ENCODE measurements at regions not wholly inside any gene's neighbourhood (a gene's known extent, or its start where the extent isn't known, plus 50 kb on each side); places are given as distances from the start of the nearest gene placed in this dataset.
"Not testable (repeated sequence)": the region's sequence is repeated elsewhere in the genome, so short reads cannot be mapped to it uniquely, and the experiment has no call there.

GRCh38 chr1:112818990-112819689 lies 104.0 kb upstream of the PPM1J start:
- peak; percentile 89 for DNase-seq (ENCODE audit: low read depth)

GRCh38 chr1:112817555-112818373 lies 102.6 kb upstream of the PPM1J start:
- DNase-seq (ENCODE audit: low read depth): no peak

GRCh38 chr1:112815376-112815775 lies 100.2 kb upstream of the PPM1J start:
- no peak for DNase-seq (ENCODE audit: low read depth)

- not testable (repeated sequence) for DNase-seq (ENCODE audit: low read depth)
These were observed 99.5 kb upstream of the PPM1J start for GRCh38 chr1:112814645-112815044.

- DNase-seq (ENCODE audit: low read depth): peak; percentile 84
These were observed 93.9 kb upstream of the PPM1J start for GRCh38 chr1:112808861-112809684.

- no peak for DNase-seq (ENCODE audit: low read depth)
These were observed 92.9 kb upstream of the PPM1J start for GRCh38 chr1:112807999-112808398.

- no peak for DNase-seq (ENCODE audit: low read depth)
These were observed 92.0 kb upstream of the PPM1J start for GRCh38 chr1:112807117-112807516.

GRCh38 chr1:112806090-112806642 lies 91.0 kb upstream of the PPM1J start:
- no peak for DNase-seq (ENCODE audit: low read depth)

- no peak for DNase-seq (ENCODE audit: low read depth)
These were observed 90.2 kb upstream of the PPM1J start for GRCh38 chr1:112805155-112805853.

GRCh38 chr1:112803906-112804762 lies 89.0 kb upstream of the PPM1J start:
- peak; percentile 89 for DNase-seq (ENCODE audit: low read depth)

GRCh38 chr1:112800289-112800688 lies 85.2 kb upstream of the PPM1J start:
- DNase-seq (ENCODE audit: low read depth): no peak

GRCh38 chr1:112798292-112798691 lies 83.2 kb upstream of the PPM1J start:
- DNase-seq (ENCODE audit: low read depth): no peak

GRCh38 chr1:112797224-112797623 lies 82.1 kb upstream of the PPM1J start:
- no peak for DNase-seq (ENCODE audit: low read depth)

- no peak for DNase-seq (ENCODE audit: low read depth)
These were observed 79.6 kb upstream of the PPM1J start for GRCh38 chr1:112794654-112795239.

- DNase-seq (ENCODE audit: low read depth): no peak
These were observed 78.8 kb upstream of the PPM1J start for GRCh38 chr1:112793631-112794565.

GRCh38 chr1:112791723-112792104 lies 76.6 kb upstream of the PPM1J start:
- no peak for DNase-seq (ENCODE audit: low read depth)

GRCh38 chr1:112790920-112791722 lies 76.0 kb upstream of the PPM1J start:
- no peak for DNase-seq (ENCODE audit: low read depth)

GRCh38 chr1:112788561-112788960 lies 73.4 kb upstream of the PPM1J start:
- DNase-seq (ENCODE audit: low read depth): no peak

Data from Daoy (cell line).